ENCODE measurements at regions not wholly inside any gene's neighbourhood (a gene's known extent, or its start where the extent isn't known, plus 50 kb on each side); places are given as distances from the start of the nearest gene placed in this dataset.

GRCh38 chr17:71237903-71238538, 882.8 kb upstream of the SOX9 start:
- no peak for DNase-seq

- DNase-seq: no peak
These were observed 873.3 kb upstream of the SOX9 start for GRCh38 chr17:71247441-71248015.

GRCh38 chr17:71251276-71251675, 869.5 kb upstream of the SOX9 start:
- DNase-seq: no peak

- no peak for DNase-seq
These were observed 868.9 kb upstream of the SOX9 start for GRCh38 chr17:71251951-71252350.

GRCh38 chr17:71252436-71252835, 868.4 kb upstream of the SOX9 start:
- no peak for DNase-seq

- DNase-seq: no peak
These were observed 863.7 kb upstream of the SOX9 start for GRCh38 chr17:71257096-71257495.

GRCh38 chr17:71260366-71260940, 860.4 kb upstream of the SOX9 start:
- DNase-seq: no peak

- DNase-seq: no peak
These were observed 858.2 kb upstream of the SOX9 start for GRCh38 chr17:71262586-71262985.

- no peak for DNase-seq
These were observed 853.2 kb upstream of the SOX9 start for GRCh38 chr17:71267668-71268067.

GRCh38 chr17:71269201-71269600, 851.6 kb upstream of the SOX9 start:
- DNase-seq: no peak

GRCh38 chr17:71273441-71273840, 847.4 kb upstream of the SOX9 start:
- no peak for DNase-seq

- no peak for DNase-seq
These were observed 844.7 kb upstream of the SOX9 start for GRCh38 chr17:71276079-71276478.

- DNase-seq: no peak
These were observed 837.3 kb upstream of the SOX9 start for GRCh38 chr17:71283486-71283885.

- no peak for DNase-seq
These were observed 836.6 kb upstream of the SOX9 start for GRCh38 chr17:71284032-71284755.

GRCh38 chr17:71286625-71287024, 834.2 kb upstream of the SOX9 start:
- no peak for DNase-seq

GRCh38 chr17:71287071-71287823, 833.6 kb upstream of the SOX9 start:
- no peak for DNase-seq

- no peak for DNase-seq
These were observed 828.8 kb upstream of the SOX9 start for GRCh38 chr17:71292006-71292405.

GRCh38 chr17:71296005-71296404, 824.8 kb upstream of the SOX9 start:
- no peak for DNase-seq

- no peak for DNase-seq
These were observed 819.8 kb upstream of the SOX9 start for GRCh38 chr17:71301063-71301462.

GRCh38 chr17:71302721-71303549, 817.9 kb upstream of the SOX9 start:
- no peak for DNase-seq

GRCh38 chr17:71304498-71305158, 816.2 kb upstream of the SOX9 start:
- DNase-seq: no peak

GRCh38 chr17:71313866-71314265, 807.0 kb upstream of the SOX9 start:
- DNase-seq: no peak

Data from CD4-positive, alpha-beta T cell treated with Interleukin-4 for 4 hours (primary cell).